Fibroblast of villous mesenchyme (primary cell): ENCODE measurements at regions not wholly inside any gene's neighbourhood (a gene's known extent, or its start where the extent isn't known, plus 50 kb on each side); places are given as distances from the start of the nearest gene placed in this dataset.

Experiments used
- DNase-seq: peaks from one replicate; pipeline ENCODE4 v3.0.0-alpha.2; 2010; ENCODE audit warnings: low read depth
- H3K4me3 ChIP-seq: 2 replicates; pipeline ENCODE4 v1.5.1; 2011; ENCODE audit warnings: low read depth, mild to moderate bottlenecking, low read length
- TF ChIP-seq, protein P1 (sequence below): IDR thresholded peaks from 2 replicates; pipeline ENCODE4 v1.5.1; 2012; ENCODE audit warnings: low read depth, mild to moderate bottlenecking, low read length; ENCODE audit not compliant: insufficient read depth

DNA sequence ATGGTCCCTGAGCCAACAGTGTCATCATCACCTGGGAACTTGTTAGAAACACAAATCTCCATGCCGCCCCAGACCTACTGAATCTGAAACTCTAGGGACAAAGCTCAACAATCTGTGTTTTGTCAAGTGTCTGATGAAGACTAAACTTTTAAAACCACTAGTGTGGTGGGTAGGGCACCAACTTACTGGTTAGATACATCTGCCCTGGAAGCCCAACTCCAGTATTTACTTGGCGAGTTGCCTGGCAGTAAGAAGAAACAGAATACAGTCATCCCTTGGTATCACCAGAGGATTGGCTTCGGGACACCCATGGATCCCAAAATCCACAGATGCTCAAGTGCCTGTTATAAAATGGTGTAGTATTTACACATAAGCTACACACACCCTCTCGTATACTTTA is 367.9 kb upstream of the DUSP10 start:
- TF ChIP-seq, protein P1, sequence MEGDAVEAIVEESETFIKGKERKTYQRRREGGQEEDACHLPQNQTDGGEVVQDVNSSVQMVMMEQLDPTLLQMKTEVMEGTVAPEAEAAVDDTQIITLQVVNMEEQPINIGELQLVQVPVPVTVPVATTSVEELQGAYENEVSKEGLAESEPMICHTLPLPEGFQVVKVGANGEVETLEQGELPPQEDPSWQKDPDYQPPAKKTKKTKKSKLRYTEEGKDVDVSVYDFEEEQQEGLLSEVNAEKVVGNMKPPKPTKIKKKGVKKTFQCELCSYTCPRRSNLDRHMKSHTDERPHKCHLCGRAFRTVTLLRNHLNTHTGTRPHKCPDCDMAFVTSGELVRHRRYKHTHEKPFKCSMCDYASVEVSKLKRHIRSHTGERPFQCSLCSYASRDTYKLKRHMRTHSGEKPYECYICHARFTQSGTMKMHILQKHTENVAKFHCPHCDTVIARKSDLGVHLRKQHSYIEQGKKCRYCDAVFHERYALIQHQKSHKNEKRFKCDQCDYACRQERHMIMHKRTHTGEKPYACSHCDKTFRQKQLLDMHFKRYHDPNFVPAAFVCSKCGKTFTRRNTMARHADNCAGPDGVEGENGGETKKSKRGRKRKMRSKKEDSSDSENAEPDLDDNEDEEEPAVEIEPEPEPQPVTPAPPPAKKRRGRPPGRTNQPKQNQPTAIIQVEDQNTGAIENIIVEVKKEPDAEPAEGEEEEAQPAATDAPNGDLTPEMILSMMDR, result no peak
- no peak overlapping the region for H3K4me3 ChIP-seq
- no peak for DNase-seq

DNA sequence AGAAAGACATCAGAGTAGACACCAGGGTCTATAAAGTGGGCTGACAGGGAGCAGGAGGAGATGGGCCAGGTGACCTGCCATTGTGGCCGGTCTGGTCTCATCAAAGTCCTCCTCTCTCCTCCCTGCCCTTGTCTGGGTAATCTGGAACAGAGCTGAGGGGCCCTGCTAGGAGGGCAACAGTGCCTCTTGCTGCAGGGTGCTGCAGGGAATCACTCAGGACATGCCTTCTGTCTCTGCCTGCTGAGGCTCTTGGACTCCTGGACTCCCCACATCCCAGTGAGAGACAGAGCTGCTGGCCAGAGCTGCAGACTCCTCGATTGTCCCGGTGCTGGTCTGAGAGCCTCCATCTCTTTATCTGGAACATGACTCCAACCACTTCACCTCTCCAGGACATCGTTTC is 366.1 kb upstream of the DUSP10 start:
- DNase-seq, result no peak
- TF ChIP-seq, protein P1, result no peak
- H3K4me3 ChIP-seq, result no peak overlapping the region

DNA sequence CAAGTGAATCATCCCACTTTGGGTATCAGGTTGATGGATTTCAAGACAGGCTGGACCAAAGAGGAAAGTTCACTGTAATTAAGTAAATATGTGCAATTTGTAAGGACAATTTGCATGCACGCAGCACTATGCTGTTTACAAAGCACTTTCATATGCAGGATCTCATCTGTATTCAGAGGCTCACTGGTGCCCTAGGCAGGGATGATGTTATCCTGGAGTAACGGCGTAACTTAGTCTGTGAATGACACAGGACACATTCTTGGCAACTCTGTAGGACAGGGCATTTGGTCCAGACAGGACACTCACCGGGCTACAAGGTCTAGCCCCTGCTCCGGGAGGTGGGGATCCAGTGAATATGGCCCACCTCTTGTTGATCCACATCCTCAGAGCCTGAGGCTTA is 365.4 kb upstream of the DUSP10 start:
- DNase-seq, result no peak
- H3K4me3 ChIP-seq, result no peak overlapping the region
- TF ChIP-seq, protein P1, result no peak

DNA sequence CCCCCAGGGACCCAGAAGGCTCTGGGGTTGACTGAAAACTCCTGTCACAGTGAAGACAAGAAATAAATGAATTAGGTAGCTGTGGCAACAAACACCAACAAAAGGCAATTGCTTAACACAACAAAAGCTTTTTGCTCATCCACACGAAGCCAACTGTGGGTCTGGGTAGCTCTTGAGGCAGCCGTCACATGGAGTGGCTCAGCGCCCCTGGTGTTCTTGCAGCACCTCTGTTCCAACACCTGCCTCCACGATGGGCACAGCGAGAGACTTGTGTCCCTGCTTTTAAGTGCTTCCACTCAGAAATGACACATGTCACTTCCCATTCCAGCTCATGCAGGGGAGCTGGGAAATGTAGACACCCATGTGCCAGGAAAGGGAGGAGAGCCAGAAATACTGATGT is 364.5 kb upstream of the DUSP10 start:
- no peak overlapping the region for H3K4me3 ChIP-seq
- no peak for DNase-seq
- TF ChIP-seq, protein P1, result no peak

DNA sequence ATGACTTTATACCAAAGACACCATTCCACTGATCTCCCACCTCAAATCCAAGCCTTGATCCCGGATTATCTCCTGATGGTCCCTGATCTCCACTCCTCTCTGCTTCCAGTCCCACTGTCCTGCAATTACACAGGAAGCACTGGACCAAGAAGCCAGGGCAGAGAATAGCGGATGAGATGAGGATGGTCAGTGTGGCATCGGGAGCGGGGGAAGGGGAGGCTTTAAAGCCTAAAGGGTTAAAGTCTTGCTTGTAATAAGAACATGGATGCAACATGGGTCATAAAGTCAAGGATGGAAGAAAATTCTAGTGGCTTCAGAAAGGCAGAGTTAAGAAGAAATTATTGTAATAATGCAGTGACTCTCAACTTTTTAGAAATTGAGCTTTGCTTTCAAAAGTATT is 364.0 kb upstream of the DUSP10 start:
- TF ChIP-seq, protein P1, result no peak
- no peak for DNase-seq
- no peak overlapping the region for H3K4me3 ChIP-seq

DNA sequence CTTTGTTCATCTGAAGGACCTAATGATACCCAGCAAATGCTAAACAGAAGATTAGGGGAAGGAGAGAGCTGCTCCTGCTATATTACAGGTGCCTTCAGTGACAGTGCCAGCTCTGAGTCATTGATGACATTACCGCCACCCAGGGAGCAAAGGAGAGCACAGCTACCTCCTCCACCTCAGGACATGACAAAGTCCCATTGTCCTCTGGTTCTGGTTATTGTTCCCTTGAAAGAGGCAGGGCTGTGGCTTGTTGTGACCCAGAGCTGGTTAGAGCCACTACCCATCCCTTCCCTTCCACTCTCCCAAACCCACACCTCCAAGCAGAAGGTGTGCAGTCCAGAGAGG is 363.5 kb upstream of the DUSP10 start:
- no peak for DNase-seq
- TF ChIP-seq, protein P1, result no peak
- H3K4me3 ChIP-seq, result no peak overlapping the region

DNA sequence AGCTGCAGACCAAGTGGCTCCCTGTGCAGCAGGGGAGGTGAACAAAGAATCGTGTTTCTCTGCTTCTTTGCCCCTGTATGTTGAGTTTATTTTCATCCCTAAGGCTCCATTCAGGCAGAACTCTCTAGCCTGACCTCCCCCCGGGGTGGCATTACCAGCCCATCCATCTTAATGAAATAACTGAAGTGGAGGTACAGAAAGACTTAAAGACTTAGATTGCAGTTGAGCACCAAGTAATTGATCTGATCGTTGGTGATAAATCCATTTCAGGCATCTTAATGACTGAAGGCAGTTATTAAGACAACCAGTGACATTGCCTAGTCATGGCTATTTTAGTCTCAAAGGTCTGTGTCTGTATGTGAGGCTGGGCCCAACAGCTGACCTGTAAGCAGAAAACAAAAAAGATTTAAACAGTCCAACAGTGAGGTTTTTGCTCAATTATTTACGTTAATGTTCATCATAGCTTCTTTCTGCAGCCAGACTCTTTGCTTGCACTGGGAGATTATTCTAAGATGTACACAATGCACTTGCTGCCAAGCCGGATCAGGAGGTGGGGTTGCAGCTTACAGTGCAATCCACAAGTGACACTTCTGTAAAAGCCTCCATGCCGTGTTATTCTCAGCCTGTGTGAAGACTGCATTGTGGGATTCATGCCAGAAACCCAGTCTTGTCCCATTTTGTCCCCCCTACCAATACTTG is 363.0 kb upstream of the DUSP10 start:
- no peak for DNase-seq
- no peak overlapping the region for H3K4me3 ChIP-seq
- TF ChIP-seq, protein P1, result no peak
